ENCODE measurements at regions not wholly inside any gene's neighbourhood (a gene's known extent, or its start where the extent isn't known, plus 50 kb on each side); places are given as distances from the start of the nearest gene placed in this dataset.

DNA sequence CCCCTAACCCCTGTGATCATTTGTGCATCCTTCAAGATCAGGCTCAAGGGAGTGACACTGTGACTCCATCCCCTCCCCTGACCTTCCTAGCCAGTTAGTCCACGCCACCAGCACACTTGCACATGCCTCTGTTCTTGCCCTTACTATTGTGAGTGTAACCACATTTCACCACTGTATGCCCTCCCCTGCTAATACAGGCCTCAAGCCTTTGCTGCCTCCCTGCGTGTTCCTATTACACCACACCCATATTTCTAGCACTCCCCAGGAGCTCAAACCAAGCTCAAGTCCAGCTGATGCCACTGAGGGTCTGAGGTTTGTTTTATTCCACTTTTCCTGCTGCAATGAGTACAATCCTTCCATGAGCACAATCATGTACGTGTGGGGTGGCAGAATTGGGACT is 119.3 kb upstream of the FOXN2 start:
- TF ChIP-seq CTCF (conservative IDR thresholded peaks at IDR 0.05 in 1 of 2, IDR thresholded peaks at IDR 0.05 in 1 of 2; ENCODE audit: extremely low read depth in 1 of 2, insufficient read depth in 1 of 2, low read depth in 1 of 2, low read length in 2 of 2) (no peak), EZH2 (IDR thresholded peaks at IDR 0.05; ENCODE audit: borderline replicate concordance, low read length) (no peak)

Data from mammary epithelial cell (primary cell).